ENCODE measurements at regions not wholly inside any gene's neighbourhood (a gene's known extent, or its start where the extent isn't known, plus 50 kb on each side); places are given as distances from the start of the nearest gene placed in this dataset.
"Not testable (repeated sequence)": the region's sequence is repeated elsewhere in the genome, so short reads cannot be mapped to it uniquely, and the experiment has no call there.

- Histone ChIP-seq H3K27me3 (ENCODE audit: control insufficient read depth in 1 of 2, insufficient read depth in 2 of 2, low read length in 2 of 2) (no peaks in the 10 kb centered on the region), H3K9ac (ENCODE audit: low read length in 2 of 2) (no peak overlapping the region), H3K9me3 (ENCODE audit: control insufficient read depth in 2 of 2, low read length in 2 of 2) (no peaks in the 10 kb centered on the region), H3K36me3 (ENCODE audit: control insufficient read depth in 2 of 2, insufficient read depth in 2 of 2, low read length in 2 of 2) (no peaks in the 10 kb centered on the region), H3K4me1 (ENCODE audit: control insufficient read depth, insufficient read depth, low read length) (no peaks in the 10 kb centered on the region), H3K4me3 (ENCODE audit: low read length in 2 of 2) (no peak overlapping the region), H3K27ac (ENCODE audit: low read length) (no peak overlapping the region)
These were observed 126.7 kb upstream of the SLC27A6 start for GRCh38 chr5:128838623-128839022.

- H3K36me3 ChIP-seq (ENCODE audit: control insufficient read depth in 2 of 2, insufficient read depth in 2 of 2, low read length in 2 of 2) = no peaks in the 10 kb centered on the region
- no peak overlapping the region for H3K9ac ChIP-seq (ENCODE audit: low read length in 2 of 2)
- no peak overlapping the region for H3K27ac ChIP-seq (ENCODE audit: low read length)
- no peaks in the 10 kb centered on the region for H3K27me3 ChIP-seq (ENCODE audit: control insufficient read depth in 1 of 2, insufficient read depth in 2 of 2, low read length in 2 of 2)
- H3K9me3 ChIP-seq (ENCODE audit: control insufficient read depth in 2 of 2, low read length in 2 of 2) = no peaks in the 10 kb centered on the region
- H3K4me1 ChIP-seq (ENCODE audit: control insufficient read depth, insufficient read depth, low read length) = no peaks in the 10 kb centered on the region
- no peak overlapping the region for H3K4me3 ChIP-seq (ENCODE audit: low read length in 2 of 2)
These were observed 123.0 kb upstream of the SLC27A6 start for GRCh38 chr5:128842241-128842640.

GRCh38 chr5:128844354-128844923, 120.8 kb upstream of the SLC27A6 start:
- Histone ChIP-seq H3K27ac (ENCODE audit: low read length) (no peak overlapping the region), H3K4me1 (ENCODE audit: control insufficient read depth, insufficient read depth, low read length) (no peaks in the 10 kb centered on the region), H3K9ac (ENCODE audit: low read length in 2 of 2) (no peak overlapping the region), H3K9me3 (ENCODE audit: control insufficient read depth in 2 of 2, low read length in 2 of 2) (peaks cover 0 to 4% of the 10 kb centered on the region in 2 donors), H3K36me3 (ENCODE audit: control insufficient read depth in 2 of 2, insufficient read depth in 2 of 2, low read length in 2 of 2) (no peaks in the 10 kb centered on the region), H3K4me3 (ENCODE audit: low read length in 2 of 2) (no peak overlapping the region), H3K27me3 (ENCODE audit: control insufficient read depth in 1 of 2, insufficient read depth in 2 of 2, low read length in 2 of 2) (no peaks in the 10 kb centered on the region)

GRCh38 chr5:128850049-128850448, 115.2 kb upstream of the SLC27A6 start:
- Histone ChIP-seq H3K27me3 (ENCODE audit: control insufficient read depth in 1 of 2, insufficient read depth in 2 of 2, low read length in 2 of 2) (no peaks in the 10 kb centered on the region), H3K36me3 (ENCODE audit: control insufficient read depth in 2 of 2, insufficient read depth in 2 of 2, low read length in 2 of 2) (no peaks in the 10 kb centered on the region), H3K4me1 (ENCODE audit: control insufficient read depth, insufficient read depth, low read length) (no peaks in the 10 kb centered on the region), H3K4me3 (ENCODE audit: low read length in 2 of 2) (no peak overlapping the region), H3K9ac (ENCODE audit: low read length in 2 of 2) (no peak overlapping the region), H3K27ac (ENCODE audit: low read length) (no peak overlapping the region), H3K9me3 (ENCODE audit: control insufficient read depth in 2 of 2, low read length in 2 of 2) (peaks cover 0 to 4% of the 10 kb centered on the region in 2 donors)

- Histone ChIP-seq H3K27ac (ENCODE audit: low read length) (no peak overlapping the region), H3K27me3 (ENCODE audit: control insufficient read depth in 1 of 2, insufficient read depth in 2 of 2, low read length in 2 of 2) (no peaks in the 10 kb centered on the region), H3K4me3 (ENCODE audit: low read length in 2 of 2) (no peak overlapping the region), H3K36me3 (ENCODE audit: control insufficient read depth in 2 of 2, insufficient read depth in 2 of 2, low read length in 2 of 2) (no peaks in the 10 kb centered on the region), H3K9me3 (ENCODE audit: control insufficient read depth in 2 of 2, low read length in 2 of 2) (no peaks in the 10 kb centered on the region), H3K4me1 (ENCODE audit: control insufficient read depth, insufficient read depth, low read length) (no peaks in the 10 kb centered on the region), H3K9ac (ENCODE audit: low read length in 2 of 2) (no peak overlapping the region)
These were observed 110.4 kb upstream of the SLC27A6 start for GRCh38 chr5:128854931-128855330.

GRCh38 chr5:128857076-128857677, 108.1 kb upstream of the SLC27A6 start:
- Histone ChIP-seq H3K27me3 (ENCODE audit: control insufficient read depth in 1 of 2, insufficient read depth in 2 of 2, low read length in 2 of 2) (no peaks in the 10 kb centered on the region), H3K9me3 (ENCODE audit: control insufficient read depth in 2 of 2, low read length in 2 of 2) (no peaks in the 10 kb centered on the region), H3K36me3 (ENCODE audit: control insufficient read depth in 2 of 2, insufficient read depth in 2 of 2, low read length in 2 of 2) (no peaks in the 10 kb centered on the region), H3K4me1 (ENCODE audit: control insufficient read depth, insufficient read depth, low read length) (no peaks in the 10 kb centered on the region), H3K27ac (ENCODE audit: low read length) (no peak overlapping the region), H3K9ac (ENCODE audit: low read length in 2 of 2) (no peak overlapping the region), H3K4me3 (ENCODE audit: low read length in 2 of 2) (no peak overlapping the region)

- Histone ChIP-seq H3K4me1 (ENCODE audit: control insufficient read depth, insufficient read depth, low read length) (no peaks in the 10 kb centered on the region), H3K27ac (ENCODE audit: low read length) (no peak overlapping the region), H3K9ac (ENCODE audit: low read length in 2 of 2) (no peak overlapping the region), H3K36me3 (ENCODE audit: control insufficient read depth in 2 of 2, insufficient read depth in 2 of 2, low read length in 2 of 2) (no peaks in the 10 kb centered on the region), H3K9me3 (ENCODE audit: control insufficient read depth in 2 of 2, low read length in 2 of 2) (no peaks in the 10 kb centered on the region), H3K4me3 (ENCODE audit: low read length in 2 of 2) (no peak overlapping the region), H3K27me3 (ENCODE audit: control insufficient read depth in 1 of 2, insufficient read depth in 2 of 2, low read length in 2 of 2) (no peaks in the 10 kb centered on the region)
These were observed 106.3 kb upstream of the SLC27A6 start for GRCh38 chr5:128858995-128859394.

GRCh38 chr5:128861155-128861554, 104.1 kb upstream of the SLC27A6 start:
- not testable (repeated sequence) for H3K4me3 ChIP-seq (ENCODE audit: low read length in 2 of 2); H3K36me3 ChIP-seq (ENCODE audit: control insufficient read depth in 2 of 2, insufficient read depth in 2 of 2, low read length in 2 of 2); H3K27ac ChIP-seq (ENCODE audit: low read length); H3K4me1 ChIP-seq (ENCODE audit: control insufficient read depth, insufficient read depth, low read length); H3K27me3 ChIP-seq (ENCODE audit: control insufficient read depth in 1 of 2, insufficient read depth in 2 of 2, low read length in 2 of 2); H3K9me3 ChIP-seq (ENCODE audit: control insufficient read depth in 2 of 2, low read length in 2 of 2); H3K9ac ChIP-seq (ENCODE audit: low read length in 2 of 2)

GRCh38 chr5:128869970-128870369, 95.3 kb upstream of the SLC27A6 start:
- Histone ChIP-seq H3K27me3 (ENCODE audit: control insufficient read depth in 1 of 2, insufficient read depth in 2 of 2, low read length in 2 of 2) (no peaks in the 10 kb centered on the region), H3K4me3 (ENCODE audit: low read length in 2 of 2) (no peak overlapping the region), H3K36me3 (ENCODE audit: control insufficient read depth in 2 of 2, insufficient read depth in 2 of 2, low read length in 2 of 2) (no peaks in the 10 kb centered on the region), H3K9me3 (ENCODE audit: control insufficient read depth in 2 of 2, low read length in 2 of 2) (no peaks in the 10 kb centered on the region), H3K9ac (ENCODE audit: low read length in 2 of 2) (no peak overlapping the region), H3K27ac (ENCODE audit: low read length) (no peak overlapping the region), H3K4me1 (ENCODE audit: control insufficient read depth, insufficient read depth, low read length) (peaks cover 5% of the 10 kb centered on the region)

- Histone ChIP-seq H3K36me3 (ENCODE audit: control insufficient read depth in 2 of 2, insufficient read depth in 2 of 2, low read length in 2 of 2) (no peaks in the 10 kb centered on the region), H3K9me3 (ENCODE audit: control insufficient read depth in 2 of 2, low read length in 2 of 2) (no peaks in the 10 kb centered on the region), H3K4me1 (ENCODE audit: control insufficient read depth, insufficient read depth, low read length) (peaks cover 5% of the 10 kb centered on the region), H3K27ac (ENCODE audit: low read length) (no peak overlapping the region), H3K4me3 (ENCODE audit: low read length in 2 of 2) (no peak overlapping the region), H3K27me3 (ENCODE audit: control insufficient read depth in 1 of 2, insufficient read depth in 2 of 2, low read length in 2 of 2) (no peaks in the 10 kb centered on the region), H3K9ac (ENCODE audit: low read length in 2 of 2) (no peak overlapping the region)
These were observed 94.9 kb upstream of the SLC27A6 start for GRCh38 chr5:128870373-128870772.

GRCh38 chr5:128870923-128871322, 94.4 kb upstream of the SLC27A6 start:
- no peaks in the 10 kb centered on the region for H3K36me3 ChIP-seq (ENCODE audit: control insufficient read depth in 2 of 2, insufficient read depth in 2 of 2, low read length in 2 of 2)
- H3K9me3 ChIP-seq (ENCODE audit: control insufficient read depth in 2 of 2, low read length in 2 of 2) = no peaks in the 10 kb centered on the region
- H3K4me3 ChIP-seq (ENCODE audit: low read length in 2 of 2) = no peak overlapping the region
- H3K27ac ChIP-seq (ENCODE audit: low read length) = no peak overlapping the region
- no peaks in the 10 kb centered on the region for H3K27me3 ChIP-seq (ENCODE audit: control insufficient read depth in 1 of 2, insufficient read depth in 2 of 2, low read length in 2 of 2)
- peaks cover 5% of the 10 kb centered on the region for H3K4me1 ChIP-seq (ENCODE audit: control insufficient read depth, insufficient read depth, low read length)
- no peak overlapping the region for H3K9ac ChIP-seq (ENCODE audit: low read length in 2 of 2)

Measured in stomach smooth muscle (tissue), 2 donors.